GM10248 (cell line): ENCODE measurements at regions not wholly inside any gene's neighbourhood (a gene's known extent, or its start where the extent isn't known, plus 50 kb on each side); places are given as distances from the start of the nearest gene placed in this dataset.
"Not testable (repeated sequence)": the region's sequence is repeated elsewhere in the genome, so short reads cannot be mapped to it uniquely, and the experiment has no call there.

Experiments
- CTCF ChIA-PET: fragments of 300-600 bp; sonication (Branson Sonifier 250); formaldehyde crosslinking; extraction: SDS; loops from one replicate; lab custom pipeline; 2021; ENCODE audit warnings: antibody characterized with exemption; lab: Yijun Ruan, JAX
- POLR2A ChIA-PET: fragments of 350-650 bp; sonication (Branson Sonifier 250); formaldehyde crosslinking; extraction: SDS; loops from one replicate; lab custom pipeline; 2020; ENCODE audit warnings: antibody characterized with exemption; lab: Yijun Ruan, JAX
- DNase-seq: peaks from one replicate; pipeline ENCODE4 v3.0.0; 2012; ENCODE audit errors: extremely low spot score
- TF ChIP-seq, protein P1 (sequence below): IDR thresholded peaks from 2 replicates; pipeline ENCODE4 v1.5.1; 2012; ENCODE audit warnings: mild to moderate bottlenecking, low read depth; ENCODE audit errors: extremely low read depth, missing control alignments, control extremely low read depth

DNA sequence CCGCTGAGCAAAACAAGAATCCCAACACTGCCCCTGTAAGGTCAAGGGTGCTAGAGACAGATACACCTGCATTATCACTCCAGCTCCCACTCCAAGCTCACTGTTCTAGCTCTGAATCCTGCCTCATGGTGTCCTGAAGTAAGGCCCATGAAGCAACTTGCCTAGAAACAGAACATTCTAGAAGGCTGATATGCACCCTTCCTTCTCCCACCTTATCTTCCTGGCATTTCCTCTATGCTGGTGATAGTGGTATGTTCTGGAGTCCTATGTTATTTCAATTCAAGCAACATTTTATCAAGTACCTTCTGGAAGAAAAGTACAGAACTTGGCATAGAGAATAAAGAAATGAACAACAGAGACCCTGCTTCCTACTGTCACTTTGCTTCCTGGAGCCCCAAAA is 317.1 kb upstream of the KAZN start:
- DNase-seq: no peak

DNA sequence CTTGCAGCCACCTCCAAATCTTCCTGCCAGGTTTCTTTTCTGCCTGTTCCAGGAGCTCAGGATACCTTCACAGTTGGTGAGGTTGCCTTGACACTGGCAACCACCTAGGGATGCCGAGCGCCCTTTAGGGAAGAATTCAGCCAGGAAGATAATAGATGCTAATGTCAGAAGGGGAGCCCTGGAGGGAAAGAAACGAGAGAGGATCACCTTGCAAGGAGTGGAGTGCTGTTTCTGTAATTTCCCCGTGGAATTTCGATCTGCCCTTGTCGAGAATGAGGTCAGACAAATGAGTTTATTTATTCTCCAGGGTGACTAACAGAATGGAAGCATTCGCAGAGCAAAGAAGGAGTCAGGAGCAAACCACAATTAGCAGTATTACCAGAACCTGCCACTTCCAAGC is 315.8 kb upstream of the KAZN start:
- ChIA-PET CTCF (no interaction called here), POLR2A (no interaction called here)
- TF ChIP-seq, protein P1, sequence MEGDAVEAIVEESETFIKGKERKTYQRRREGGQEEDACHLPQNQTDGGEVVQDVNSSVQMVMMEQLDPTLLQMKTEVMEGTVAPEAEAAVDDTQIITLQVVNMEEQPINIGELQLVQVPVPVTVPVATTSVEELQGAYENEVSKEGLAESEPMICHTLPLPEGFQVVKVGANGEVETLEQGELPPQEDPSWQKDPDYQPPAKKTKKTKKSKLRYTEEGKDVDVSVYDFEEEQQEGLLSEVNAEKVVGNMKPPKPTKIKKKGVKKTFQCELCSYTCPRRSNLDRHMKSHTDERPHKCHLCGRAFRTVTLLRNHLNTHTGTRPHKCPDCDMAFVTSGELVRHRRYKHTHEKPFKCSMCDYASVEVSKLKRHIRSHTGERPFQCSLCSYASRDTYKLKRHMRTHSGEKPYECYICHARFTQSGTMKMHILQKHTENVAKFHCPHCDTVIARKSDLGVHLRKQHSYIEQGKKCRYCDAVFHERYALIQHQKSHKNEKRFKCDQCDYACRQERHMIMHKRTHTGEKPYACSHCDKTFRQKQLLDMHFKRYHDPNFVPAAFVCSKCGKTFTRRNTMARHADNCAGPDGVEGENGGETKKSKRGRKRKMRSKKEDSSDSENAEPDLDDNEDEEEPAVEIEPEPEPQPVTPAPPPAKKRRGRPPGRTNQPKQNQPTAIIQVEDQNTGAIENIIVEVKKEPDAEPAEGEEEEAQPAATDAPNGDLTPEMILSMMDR: no peak
- no peak for DNase-seq

More for the DNA sequence above, 317.1 kb upstream of the KAZN start:
- TF ChIP-seq, protein P1: no peak
- ChIA-PET POLR2A (no interaction called here), CTCF (no interaction called here)

DNA sequence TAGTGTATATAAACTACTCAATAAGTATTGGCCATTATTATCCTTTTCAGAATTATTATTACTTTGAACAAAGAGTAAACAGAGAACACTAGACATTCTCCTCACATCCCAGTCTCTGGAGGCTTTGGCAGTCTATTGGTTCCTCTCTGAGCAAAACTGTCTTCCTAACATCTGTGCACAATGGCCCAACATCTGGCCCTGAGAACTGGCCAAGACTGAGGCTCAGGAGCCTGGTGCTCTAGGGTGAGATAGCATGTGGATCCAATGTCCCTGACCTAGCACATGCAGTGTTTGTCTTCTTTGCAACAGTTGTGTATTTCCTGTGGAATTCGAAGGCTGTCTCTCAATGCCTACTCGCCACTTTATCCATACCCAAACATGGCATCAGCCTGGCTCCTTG is 313.2 kb upstream of the KAZN start:
- POLR2A ChIA-PET: no interaction called here

DNA sequence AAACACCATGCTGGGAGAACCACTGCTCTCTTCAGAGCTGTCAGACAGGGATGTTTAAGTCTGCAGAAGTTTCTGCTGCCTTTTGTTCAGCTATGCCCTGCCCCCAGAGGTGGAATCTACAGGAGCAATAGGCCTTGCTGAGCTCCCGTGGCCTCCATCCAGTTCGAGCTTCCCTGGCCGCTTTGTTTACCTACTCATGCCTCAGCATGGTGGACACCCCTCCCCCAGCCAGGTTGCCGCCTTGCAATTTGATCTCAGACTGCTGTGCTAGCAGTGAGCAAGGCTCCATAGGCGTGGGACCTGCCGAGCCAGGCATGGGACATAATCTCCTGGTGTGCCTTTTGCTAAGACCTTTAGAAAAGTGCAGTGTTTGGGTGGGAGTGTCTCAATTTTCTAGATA is 307.3 kb upstream of the KAZN start:
- CTCF ChIA-PET, POLR2A ChIA-PET, DNase-seq: not testable (repeated sequence)

More for the DNA sequence above, 313.2 kb upstream of the KAZN start:
- no peak for DNase-seq
- TF ChIP-seq, protein P1: no peak
- CTCF ChIA-PET: no interaction called here

DNA sequence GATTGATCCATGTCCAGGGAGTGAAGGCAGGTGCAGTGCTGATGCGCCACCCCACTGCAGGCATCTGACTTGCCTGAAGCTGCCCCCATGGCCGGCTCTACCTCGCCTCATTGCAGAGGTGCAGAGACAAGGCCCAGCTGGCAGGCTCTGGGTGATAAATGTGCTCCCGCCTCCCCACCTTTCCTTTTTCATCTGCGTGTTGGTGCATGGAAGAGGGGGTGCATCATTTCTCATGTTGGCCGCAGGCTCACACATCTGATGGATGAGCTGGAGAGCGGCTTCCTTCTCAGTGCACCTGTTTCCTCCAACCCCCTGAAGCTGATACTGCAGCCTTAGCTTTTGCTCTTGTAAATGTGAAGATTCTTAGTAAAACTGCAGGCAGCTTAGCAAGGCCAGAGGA is 306.0 kb upstream of the KAZN start:
- CTCF ChIA-PET: no interaction called here
- POLR2A ChIA-PET: no interaction called here
- TF ChIP-seq, protein P1: no peak
- no peak for DNase-seq

DNA sequence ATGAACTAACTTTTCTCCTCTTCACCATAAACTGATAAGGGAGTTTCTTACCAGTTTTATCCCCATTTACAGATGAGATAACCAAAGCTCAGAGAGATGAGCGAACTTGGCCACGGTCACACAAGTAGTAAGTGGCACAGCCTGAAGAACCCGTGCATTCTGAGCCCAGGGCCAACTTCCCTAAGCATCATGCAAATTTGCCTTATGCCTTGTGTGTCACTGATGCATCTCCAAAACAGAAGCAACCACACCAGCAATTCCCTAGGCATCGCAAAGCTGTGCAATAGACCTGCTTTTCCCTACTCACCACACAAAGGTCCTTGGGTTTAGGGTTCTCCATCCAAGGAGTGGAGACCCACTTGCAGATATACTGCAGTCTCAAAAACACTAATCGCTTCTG is 304.5 kb upstream of the KAZN start:
- TF ChIP-seq, protein P1: no peak
- DNase-seq: no peak
- POLR2A ChIA-PET: no interaction called here
- CTCF ChIA-PET: no interaction called here

DNA sequence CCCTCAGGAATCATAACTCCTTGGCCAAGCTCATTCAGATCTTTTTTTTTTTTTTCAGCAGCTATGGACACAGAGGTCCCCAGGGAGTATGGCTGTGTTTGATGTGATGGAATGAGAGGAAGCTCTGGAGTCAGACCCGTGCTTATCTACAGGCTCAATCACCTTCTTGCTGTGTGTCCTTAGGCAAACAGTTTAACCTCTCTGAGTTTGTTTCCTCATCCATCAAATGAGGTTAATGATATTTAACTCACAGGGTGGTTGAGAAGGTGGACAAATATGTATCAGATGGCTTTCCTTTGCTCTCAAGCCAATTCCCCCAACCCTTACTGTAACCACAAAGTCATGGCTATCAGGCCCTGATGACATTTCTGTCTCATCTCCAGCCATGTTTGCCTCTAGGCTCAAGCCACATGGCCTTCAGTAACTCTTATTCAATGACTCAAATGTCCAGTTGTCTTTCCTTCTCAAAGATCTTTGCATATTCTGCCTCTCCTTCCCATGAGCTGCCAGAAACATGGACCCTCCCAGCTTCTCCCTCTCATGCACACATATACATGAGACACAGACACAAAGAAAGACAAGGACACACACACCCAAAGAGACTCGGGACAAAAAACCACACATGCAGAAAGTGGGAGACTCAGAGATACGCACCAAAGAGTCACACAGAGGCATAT is 303.5 kb upstream of the KAZN start:
- POLR2A ChIA-PET: no interaction called here
- TF ChIP-seq, protein P1: no peak
- no peak for DNase-seq
- CTCF ChIA-PET: interaction anchor here (0.9 kb wide), 1 partner anchor 10 kb away, joined by 3 read pairs; no protein-coding TSS in a partner anchor
